ENCODE measurements at regions not wholly inside any gene's neighbourhood (a gene's known extent, or its start where the extent isn't known, plus 50 kb on each side); places are given as distances from the start of the nearest gene placed in this dataset.

DNA sequence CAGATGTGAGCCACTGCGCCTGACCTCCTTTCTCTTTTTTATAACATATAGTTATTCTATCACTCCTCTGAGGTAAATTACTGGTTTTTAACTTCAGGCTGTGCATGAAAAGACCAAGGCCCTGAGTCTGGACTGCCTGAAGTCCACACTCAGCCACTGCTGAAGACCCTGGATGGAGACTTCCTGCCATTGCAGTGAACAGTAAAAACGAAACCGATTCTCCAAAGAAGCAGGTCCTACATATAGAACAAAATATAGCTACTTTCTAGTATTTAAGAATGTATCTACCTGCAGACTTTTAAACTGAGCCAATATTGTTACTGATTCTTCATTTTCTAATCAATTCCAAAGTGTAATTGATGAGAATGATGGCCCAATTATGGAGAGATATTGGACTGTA, 232.8 kb downstream of the CHRM3 start:
- no peak for TF ChIP-seq CTCF (IDR thresholded peaks at IDR 0.05)
- TF ChIP-seq POLR2AphosphoS5 (IDR thresholded peaks at IDR 0.05): no peak
- TF ChIP-seq EP300 (IDR thresholded peaks at IDR 0.05): no peak
- TF ChIP-seq POLR2A (IDR thresholded peaks at IDR 0.05): no peak
- no peak overlapping the region for H3K27ac ChIP-seq
- H3K9me3 ChIP-seq: peaks cover 0 to 9% (median 0%) of the 10 kb centered on the region in 3 donors
- H3K4me1 ChIP-seq: peaks cover 0 to 16% (median 0%) of the 10 kb centered on the region in 3 donors
- no peaks in the 10 kb centered on the region for H3K27me3 ChIP-seq
- no peak for ATAC-seq
- no peak overlapping the region for H3K4me3 ChIP-seq
- 97 to 100% methylated on average over 3 of the region's 3 CpGs for WGBS, 2 donors (ENCODE audit: low coverage in 1 of 2)
- no peaks in the 10 kb centered on the region for H3K36me3 ChIP-seq

DNA sequence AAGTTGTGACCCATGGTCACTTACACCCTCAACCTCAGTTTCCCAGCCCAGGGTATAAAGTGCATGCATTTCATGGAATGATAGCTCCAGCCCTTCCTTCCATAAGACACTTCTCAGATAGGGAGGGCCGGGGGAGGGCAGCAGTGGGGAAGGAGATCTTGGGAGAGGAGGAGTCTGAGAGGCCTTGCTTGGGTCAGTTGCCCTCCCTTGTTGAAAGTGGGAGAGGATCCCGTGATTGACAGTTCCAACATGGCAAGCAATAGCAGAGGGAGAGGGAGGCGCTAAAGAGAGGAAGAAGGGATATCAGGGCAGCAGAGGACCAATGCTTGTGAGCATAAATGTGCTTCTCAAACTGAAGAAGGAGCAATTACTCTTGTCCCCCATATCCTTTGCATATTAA, 244.4 kb downstream of the CHRM3 start:
- Histone ChIP-seq H3K36me3 (no peaks in the 10 kb centered on the region), H3K27ac (no peak overlapping the region), H3K4me3 (no peak overlapping the region), H3K4me1 (no peaks in the 10 kb centered on the region), H3K27me3 (no peaks in the 10 kb centered on the region), H3K9me3 (no peaks in the 10 kb centered on the region)
- ATAC-seq: no peak
- TF ChIP-seq POLR2AphosphoS5 (IDR thresholded peaks at IDR 0.05) (no peak), POLR2A (IDR thresholded peaks at IDR 0.05) (no peak), CTCF (IDR thresholded peaks at IDR 0.05) (no peak), EP300 (IDR thresholded peaks at IDR 0.05) (no peak)
- 73 to 100% methylated on average over 2 of the region's 3 CpGs for WGBS, 2 donors (ENCODE audit: low coverage in 1 of 2)

DNA sequence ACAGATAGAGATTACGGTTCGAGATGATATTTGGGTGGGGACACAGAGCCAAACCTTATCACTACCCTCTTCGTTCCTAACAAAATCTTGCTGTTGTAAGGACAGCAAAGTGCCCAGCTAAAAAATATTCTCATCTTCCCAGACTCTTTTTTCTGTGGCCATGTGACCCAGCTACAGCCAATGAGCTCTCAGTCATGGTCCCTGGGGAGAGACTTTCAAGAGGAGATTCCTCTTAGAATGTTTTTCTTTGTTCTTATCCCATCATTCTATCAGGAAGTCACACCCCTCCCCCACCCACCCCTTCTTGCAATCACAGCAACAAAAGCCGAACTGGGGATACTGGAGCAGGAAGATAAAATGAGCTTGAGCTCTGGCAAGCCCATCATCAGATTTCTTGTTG, 247.1 kb downstream of the CHRM3 start:
- Histone ChIP-seq H3K27me3 (no peaks in the 10 kb centered on the region), H3K36me3 (no peaks in the 10 kb centered on the region), H3K9me3 (no peaks in the 10 kb centered on the region), H3K27ac (no peak overlapping the region), H3K4me3 (no peak overlapping the region), H3K4me1 (peaks cover 0 to 9% (median 0%) of the 10 kb centered on the region in 3 donors)
- no peak for TF ChIP-seq CTCF (IDR thresholded peaks at IDR 0.05)
- no peak for TF ChIP-seq POLR2A (IDR thresholded peaks at IDR 0.05)
- no peak for TF ChIP-seq EP300 (IDR thresholded peaks at IDR 0.05)
- TF ChIP-seq POLR2AphosphoS5 (IDR thresholded peaks at IDR 0.05): no peak
- WGBS, 2 donors (ENCODE audit: low coverage in 1 of 2): 67 to 82% methylated on average over 1 to 4 of the region's 4 CpGs
- no peak for ATAC-seq

GRCh38 chr1:239635276-239635675, 248.9 kb downstream of the CHRM3 start:
- WGBS, 2 donors (ENCODE audit: low coverage in 1 of 2): 50 to 87% methylated on average over 2 of the region's 2 CpGs
- Histone ChIP-seq H3K27me3 (no peaks in the 10 kb centered on the region), H3K36me3 (no peaks in the 10 kb centered on the region), H3K4me1 (peaks cover 0 to 9% (median 0%) of the 10 kb centered on the region in 3 donors), H3K27ac (no peak overlapping the region), H3K9me3 (no peaks in the 10 kb centered on the region), H3K4me3 (no peak overlapping the region)
- TF ChIP-seq POLR2AphosphoS5 (IDR thresholded peaks at IDR 0.05) (no peak), POLR2A (IDR thresholded peaks at IDR 0.05) (no peak), CTCF (IDR thresholded peaks at IDR 0.05) (no peak), EP300 (IDR thresholded peaks at IDR 0.05) (no peak)
- ATAC-seq: no peak

- TF ChIP-seq CTCF (IDR thresholded peaks at IDR 0.05) (no peak), POLR2AphosphoS5 (IDR thresholded peaks at IDR 0.05) (no peak), POLR2A (IDR thresholded peaks at IDR 0.05) (no peak), EP300 (IDR thresholded peaks at IDR 0.05) (no peak)
- ATAC-seq: no peak
- Histone ChIP-seq H3K9me3 (no peaks in the 10 kb centered on the region), H3K4me1 (peaks cover 0 to 9% (median 0%) of the 10 kb centered on the region in 3 donors), H3K4me3 (no peak overlapping the region), H3K36me3 (no peaks in the 10 kb centered on the region), H3K27ac (no peak overlapping the region), H3K27me3 (no peaks in the 10 kb centered on the region)
- 17 to 20% methylated on average over 3 of the region's 3 CpGs for WGBS, 2 donors (ENCODE audit: low coverage in 1 of 2)
Observed at GRCh38 chr1:239636347-239636746, 250.0 kb downstream of the CHRM3 start.
